Upper lobe of right lung (tissue), 1 donor: ENCODE measurements at regions not wholly inside any gene's neighbourhood (a gene's known extent, or its start where the extent isn't known, plus 50 kb on each side); places are given as distances from the start of the nearest gene placed in this dataset.
A peak's percentile ranks its signal among the peaks of the same experiment; 100 is the strongest.
"Not testable (repeated sequence)": the region's sequence is repeated elsewhere in the genome, so short reads cannot be mapped to it uniquely, and the experiment has no call there.

Experiments used
- ATAC-seq: fragments of 200-7000 bp; cut with Tn5 transposase; one replicate; pipeline ENCODE4 v1.9.1; 2020; ENCODE audit warnings: mild to moderate bottlenecking, moderate library complexity
- DNase-seq: peaks from one replicate; pipeline ENCODE4 v3.0.0-alpha.2; 2020
- H3K27ac ChIP-seq: fragments of 200-600 bp; one replicate; pipeline ENCODE4 v1.8.0; 2022
- H3K27me3 ChIP-seq: fragments of 200-600 bp; one replicate; pipeline ENCODE4 v1.8.0; 2022; ENCODE audit warnings: mild to moderate bottlenecking
- H3K36me3 ChIP-seq: fragments of 200-600 bp; one replicate; pipeline ENCODE4 v1.8.0; 2022
- H3K4me1 ChIP-seq: fragments of 200-600 bp; one replicate; pipeline ENCODE4 v1.8.0; 2022
- H3K4me3 ChIP-seq: fragments of 200-600 bp; one replicate; pipeline ENCODE4 v1.8.0; 2022; ENCODE audit warnings: mild to moderate bottlenecking
- H3K9me3 ChIP-seq: fragments of 200-600 bp; one replicate; pipeline ENCODE4 v1.8.0; 2022
- CTCF ChIP-seq: fragments of 200-600 bp; IDR thresholded peaks from one replicate; pipeline ENCODE4 v1.8.0; 2022; ENCODE audit warnings: antibody characterized with exemption
- intact Hi-C: fragments of 100-400 bp; cut with DNase I; formaldehyde crosslinking; loops from one replicate; pipeline ENCODE4 v1.11.0; 2022
- donor health status: DM: no; HTN: yes; CAD: no; lungs with severe emphysema.

- Histone ChIP-seq H3K27ac (no peak overlapping the region), H3K4me1 (no peaks in the 10 kb centered on the region), H3K4me3 (no peak overlapping the region), H3K9me3 (no peaks in the 10 kb centered on the region), H3K36me3 (no peaks in the 10 kb centered on the region), H3K27me3 (peaks cover 7% of the 10 kb centered on the region)
- no peak for TF ChIP-seq CTCF
- ATAC-seq (no peak), DNase-seq (no peak)
- intact Hi-C loops, result no loop called here
Measured at GRCh38 chr2:130289780-130290179, 52.9 kb upstream of the IMP4 start.

GRCh38 chr2:130288467-130289403 lies 54.0 kb upstream of the IMP4 start:
- TF ChIP-seq CTCF, result no peak

GRCh38 chr2:130287656-130288026 lies 55.1 kb upstream of the IMP4 start:
- Histone ChIP-seq H3K27me3 (no peaks in the 10 kb centered on the region), H3K4me1 (no peaks in the 10 kb centered on the region), H3K36me3 (no peaks in the 10 kb centered on the region), H3K9me3 (no peaks in the 10 kb centered on the region), H3K4me3 (no peak overlapping the region), H3K27ac (no peak overlapping the region)
- DNase-seq, result no peak
- ATAC-seq, result no peak
- intact Hi-C loops, result no loop called here
- TF ChIP-seq CTCF, result no peak

More at GRCh38 chr2:130288467-130289403, 54.0 kb upstream of the IMP4 start:
- no peaks in the 10 kb centered on the region for H3K36me3 ChIP-seq
- peaks cover 4% of the 10 kb centered on the region for H3K27me3 ChIP-seq
- no peaks in the 10 kb centered on the region for H3K9me3 ChIP-seq
- DNase-seq (no peak), ATAC-seq (peak; percentile 7)
- H3K4me3 ChIP-seq, result no peak overlapping the region
- H3K4me1 ChIP-seq, result no peaks in the 10 kb centered on the region
- H3K27ac ChIP-seq, result no peak overlapping the region
- intact Hi-C loops, result no loop called here

- ATAC-seq, result no peak
- Histone ChIP-seq H3K27ac (no peak overlapping the region), H3K36me3 (no peaks in the 10 kb centered on the region), H3K27me3 (no peaks in the 10 kb centered on the region), H3K4me3 (no peak overlapping the region), H3K9me3 (no peaks in the 10 kb centered on the region), H3K4me1 (no peaks in the 10 kb centered on the region)
- no peak for DNase-seq
- no peak for TF ChIP-seq CTCF
- intact Hi-C loops, result no loop called here
Measured at GRCh38 chr2:130286983-130287655, 55.6 kb upstream of the IMP4 start.

GRCh38 chr2:130283341-130283869 lies 59.3 kb upstream of the IMP4 start:
- H3K4me3 ChIP-seq, H3K9me3 ChIP-seq, ATAC-seq, H3K27me3 ChIP-seq, H3K36me3 ChIP-seq, H3K27ac ChIP-seq, DNase-seq, intact Hi-C loops, H3K4me1 ChIP-seq: not testable (repeated sequence)

GRCh38 chr2:130279551-130279950 lies 63.1 kb upstream of the IMP4 start:
- H3K9me3 ChIP-seq, ATAC-seq, H3K4me3 ChIP-seq, DNase-seq, H3K27me3 ChIP-seq, H3K36me3 ChIP-seq, H3K27ac ChIP-seq, H3K4me1 ChIP-seq, intact Hi-C loops: not testable (repeated sequence)

GRCh38 chr2:130268333-130268732 lies 70.1 kb upstream of the TUBA3E start:
- DNase-seq, H3K27me3 ChIP-seq, H3K27ac ChIP-seq, intact Hi-C loops, H3K4me3 ChIP-seq, H3K9me3 ChIP-seq, H3K36me3 ChIP-seq, H3K4me1 ChIP-seq: not testable (repeated sequence)
- ATAC-seq, result peak; percentile 3

GRCh38 chr2:130267572-130267971 lies 69.3 kb upstream of the TUBA3E start:
- ATAC-seq, H3K4me1 ChIP-seq, H3K36me3 ChIP-seq, intact Hi-C loops, H3K9me3 ChIP-seq, H3K27ac ChIP-seq, H3K27me3 ChIP-seq, H3K4me3 ChIP-seq, DNase-seq: not testable (repeated sequence)

GRCh38 chr2:130266836-130267235 lies 68.6 kb upstream of the TUBA3E start:
- ATAC-seq, H3K4me1 ChIP-seq, intact Hi-C loops, H3K27ac ChIP-seq, DNase-seq, H3K9me3 ChIP-seq, H3K4me3 ChIP-seq, H3K27me3 ChIP-seq, H3K36me3 ChIP-seq: not testable (repeated sequence)
